Astrocyte of the cerebellum (primary cell): ENCODE measurements at regions not wholly inside any gene's neighbourhood (a gene's known extent, or its start where the extent isn't known, plus 50 kb on each side); places are given as distances from the start of the nearest gene placed in this dataset.

Experiments used
- DNase-seq: peaks from one replicate; pipeline ENCODE4 v3.0.0-alpha.2; 2011; ENCODE audit warnings: low read depth
- H3K4me3 ChIP-seq: 2 replicates; pipeline ENCODE4 v1.5.1; 2011; ENCODE audit warnings: mild to moderate bottlenecking, low read depth, low read length, moderate library complexity
- CTCF ChIP-seq: IDR thresholded peaks from 2 replicates; pipeline ENCODE4 v1.5.1; 2012; ENCODE audit warnings: low read length, low read depth, moderate library complexity, mild to moderate bottlenecking; ENCODE audit errors: missing control alignments
- in situ Hi-C: cut with HindIII; loops from 2 replicates; pipeline ENCODE4 v1.10.0; 2017; ENCODE audit warnings: low sequenced_read_pairs

- TF ChIP-seq CTCF, result no peak
- no peak overlapping the region for H3K4me3 ChIP-seq
- in situ Hi-C loops, result no loop called here
Measured at GRCh38 chr2:22485486-22485885, 899.5 kb upstream of the KLHL29 start.

GRCh38 chr2:22486343-22486742 lies 898.6 kb upstream of the KLHL29 start:
- DNase-seq, result no peak
- no peak for TF ChIP-seq CTCF
- in situ Hi-C loops, result no loop called here
- H3K4me3 ChIP-seq, result no peak overlapping the region

More at GRCh38 chr2:22485486-22485885, 899.5 kb upstream of the KLHL29 start:
- DNase-seq, result no peak

- no peak for TF ChIP-seq CTCF
- in situ Hi-C loops, result no loop called here
- no peak for DNase-seq
- H3K4me3 ChIP-seq, result no peak overlapping the region
Measured at GRCh38 chr2:22487036-22487435, 897.9 kb upstream of the KLHL29 start.

GRCh38 chr2:22487541-22487940 lies 897.4 kb upstream of the KLHL29 start:
- TF ChIP-seq CTCF, result no peak
- H3K4me3 ChIP-seq, result no peak overlapping the region
- in situ Hi-C loops, result no loop called here
- DNase-seq, result no peak

- in situ Hi-C loops, result no loop called here
- no peak for DNase-seq
- no peak overlapping the region for H3K4me3 ChIP-seq
- TF ChIP-seq CTCF, result no peak
Measured at GRCh38 chr2:22491442-22491841, 893.5 kb upstream of the KLHL29 start.

GRCh38 chr2:22494156-22494555 lies 890.8 kb upstream of the KLHL29 start:
- H3K4me3 ChIP-seq, result no peak overlapping the region
- no peak for DNase-seq
- in situ Hi-C loops, result no loop called here
- TF ChIP-seq CTCF, result no peak

DNA sequence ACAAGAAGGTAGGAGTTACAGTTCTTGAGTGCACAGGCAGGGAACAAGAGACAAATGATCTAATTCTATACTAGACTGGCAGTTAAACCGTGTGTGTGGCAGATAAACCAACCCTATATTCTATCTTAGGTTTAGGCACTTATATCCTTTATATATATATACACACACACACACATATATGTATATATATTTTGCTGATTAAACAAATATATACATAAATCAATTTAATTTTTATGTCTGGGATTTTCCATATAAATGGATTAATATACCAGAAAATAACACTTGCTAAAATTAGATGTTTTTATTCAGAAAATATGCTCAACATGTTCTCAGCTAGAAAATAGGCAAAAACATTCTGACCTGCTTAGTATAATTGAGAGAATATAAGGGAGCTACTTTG lies 887.9 kb upstream of the KLHL29 start:
- TF ChIP-seq CTCF, result no peak
- in situ Hi-C loops, result no loop called here
- H3K4me3 ChIP-seq, result no peak overlapping the region
- no peak for DNase-seq
